Sigmoid colon (tissue), 4 donors: ENCODE measurements at regions not wholly inside any gene's neighbourhood (a gene's known extent, or its start where the extent isn't known, plus 50 kb on each side); places are given as distances from the start of the nearest gene placed in this dataset.

Source experiments
- POLR2AphosphoS5 ChIP-seq, 4 donors: sonication (generic); formaldehyde crosslinking; IDR thresholded peaks; one replicate each; pipeline ENCODE4 v1.6.1; 2017; ENCODE audit warnings: antibody characterized with exemption in 4 of 4
- TF ChIP-seq, protein P1 (sequence below), 4 experiments: fragments of 450-650 bp in 3 of 4; fragments of 200-600 bp in 1 of 4; IDR thresholded peaks; one replicate each; pipeline ENCODE4 v1.5.1; 2016 to 2019; ENCODE audit warnings: antibody characterized with exemption in 4 of 4, mild to moderate bottlenecking in 3 of 4, moderate library complexity in 2 of 4

DNA sequence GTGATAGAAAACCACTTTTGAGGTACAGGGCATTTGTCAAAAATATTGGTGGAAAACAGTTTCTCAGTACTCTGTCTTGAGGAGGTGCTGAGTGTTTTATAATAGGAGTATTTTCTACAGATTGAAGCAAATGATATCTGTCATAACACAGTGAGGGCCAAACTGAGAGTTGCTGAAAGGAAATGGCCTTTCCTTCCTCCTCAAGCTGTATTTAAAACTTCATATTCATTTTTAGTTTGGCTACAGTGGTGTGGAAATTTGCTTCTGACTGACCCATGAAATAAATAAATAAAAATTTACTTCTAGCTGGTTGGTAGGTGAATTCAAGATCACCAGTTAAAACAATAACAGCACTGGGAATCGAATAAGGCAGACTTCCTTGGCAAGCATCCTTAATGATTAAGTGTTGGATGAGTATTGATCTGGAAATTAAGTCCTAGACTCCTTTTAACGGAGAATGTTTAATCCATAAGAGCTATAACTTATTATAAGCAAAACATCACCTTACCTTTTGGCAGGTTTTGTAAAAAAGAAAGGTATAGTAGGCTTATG, 828.6 kb upstream of the CITED2 start:
- TF ChIP-seq, protein P1, sequence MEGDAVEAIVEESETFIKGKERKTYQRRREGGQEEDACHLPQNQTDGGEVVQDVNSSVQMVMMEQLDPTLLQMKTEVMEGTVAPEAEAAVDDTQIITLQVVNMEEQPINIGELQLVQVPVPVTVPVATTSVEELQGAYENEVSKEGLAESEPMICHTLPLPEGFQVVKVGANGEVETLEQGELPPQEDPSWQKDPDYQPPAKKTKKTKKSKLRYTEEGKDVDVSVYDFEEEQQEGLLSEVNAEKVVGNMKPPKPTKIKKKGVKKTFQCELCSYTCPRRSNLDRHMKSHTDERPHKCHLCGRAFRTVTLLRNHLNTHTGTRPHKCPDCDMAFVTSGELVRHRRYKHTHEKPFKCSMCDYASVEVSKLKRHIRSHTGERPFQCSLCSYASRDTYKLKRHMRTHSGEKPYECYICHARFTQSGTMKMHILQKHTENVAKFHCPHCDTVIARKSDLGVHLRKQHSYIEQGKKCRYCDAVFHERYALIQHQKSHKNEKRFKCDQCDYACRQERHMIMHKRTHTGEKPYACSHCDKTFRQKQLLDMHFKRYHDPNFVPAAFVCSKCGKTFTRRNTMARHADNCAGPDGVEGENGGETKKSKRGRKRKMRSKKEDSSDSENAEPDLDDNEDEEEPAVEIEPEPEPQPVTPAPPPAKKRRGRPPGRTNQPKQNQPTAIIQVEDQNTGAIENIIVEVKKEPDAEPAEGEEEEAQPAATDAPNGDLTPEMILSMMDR (IDR thresholded peaks at IDR 0.05), result no peak
- TF ChIP-seq POLR2AphosphoS5 (IDR thresholded peaks at IDR 0.05), result no peak
